NT2/D1 (cell line): ENCODE measurements at regions not wholly inside any gene's neighbourhood (a gene's known extent, or its start where the extent isn't known, plus 50 kb on each side); places are given as distances from the start of the nearest gene placed in this dataset.

Experiments
- DNase-seq: peaks from one replicate; pipeline ENCODE4 v3.0.0-alpha.2; 2011; ENCODE audit warnings: low read depth, low spot score
- H3K27me3 ChIP-seq: 2 replicates; pipeline ENCODE4 v1.6.0; 2011; ENCODE audit warnings: mild to moderate bottlenecking; ENCODE audit not compliant: insufficient read length, insufficient read depth
- H3K36me3 ChIP-seq: 2 replicates; pipeline ENCODE4 v1.6.1; 2011; ENCODE audit warnings: mild to moderate bottlenecking, low read length, mixed read lengths; ENCODE audit not compliant: insufficient read depth, insufficient read length
- H3K4me1 ChIP-seq: 2 replicates; pipeline ENCODE4 v1.5.1; 2011; ENCODE audit not compliant: insufficient read depth, insufficient read length
- H3K4me3 ChIP-seq: 2 replicates; pipeline ENCODE4 v1.5.1; 2011; ENCODE audit warnings: low read depth; ENCODE audit not compliant: insufficient read length
- H3K9ac ChIP-seq: 2 replicates; pipeline ENCODE4 v1.6.0; 2011; ENCODE audit warnings: low read depth; ENCODE audit not compliant: insufficient read length
- H3K9me3 ChIP-seq: 2 replicates; pipeline ENCODE4 v1.5.1; 2011; ENCODE audit warnings: mild to moderate bottlenecking, low read length; ENCODE audit not compliant: insufficient read depth
- SUZ12 ChIP-seq: IDR thresholded peaks from 2 replicates; pipeline ENCODE4 v1.6.1; 2011; ENCODE audit not compliant: insufficient read length, insufficient read depth; ENCODE audit errors: extremely low read depth
- YY1 ChIP-seq: IDR thresholded peaks from 2 replicates; pipeline ENCODE4 v1.6.1; 2011; ENCODE audit not compliant: insufficient read length, insufficient read depth
- ZNF274 ChIP-seq: IDR thresholded peaks from 2 replicates; pipeline ENCODE4 v1.6.1; 2011; ENCODE audit warnings: mild to moderate bottlenecking, low read depth, low read length

GRCh38 chr4:59629348-59629747 is 1570.8 kb upstream of the ADGRL3 start:
- DNase-seq, result no peak
- Histone ChIP-seq H3K4me3 (no peak overlapping the region), H3K4me1 (no peaks in the 10 kb centered on the region), H3K9ac (no peak overlapping the region), H3K9me3 (no peaks in the 10 kb centered on the region), H3K36me3 (no peaks in the 10 kb centered on the region), H3K27me3 (no peaks in the 10 kb centered on the region)
- TF ChIP-seq ZNF274, result no peak
- no peak for TF ChIP-seq YY1
- no peak for TF ChIP-seq SUZ12

- no peaks in the 10 kb centered on the region for H3K36me3 ChIP-seq
- TF ChIP-seq YY1, result no peak
- H3K9ac ChIP-seq, result no peak overlapping the region
- DNase-seq, result no peak
- H3K9me3 ChIP-seq, result no peaks in the 10 kb centered on the region
- no peaks in the 10 kb centered on the region for H3K27me3 ChIP-seq
- no peaks in the 10 kb centered on the region for H3K4me1 ChIP-seq
- no peak overlapping the region for H3K4me3 ChIP-seq
Measured at GRCh38 chr4:59630235-59630634, 1569.9 kb upstream of the ADGRL3 start.

DNA sequence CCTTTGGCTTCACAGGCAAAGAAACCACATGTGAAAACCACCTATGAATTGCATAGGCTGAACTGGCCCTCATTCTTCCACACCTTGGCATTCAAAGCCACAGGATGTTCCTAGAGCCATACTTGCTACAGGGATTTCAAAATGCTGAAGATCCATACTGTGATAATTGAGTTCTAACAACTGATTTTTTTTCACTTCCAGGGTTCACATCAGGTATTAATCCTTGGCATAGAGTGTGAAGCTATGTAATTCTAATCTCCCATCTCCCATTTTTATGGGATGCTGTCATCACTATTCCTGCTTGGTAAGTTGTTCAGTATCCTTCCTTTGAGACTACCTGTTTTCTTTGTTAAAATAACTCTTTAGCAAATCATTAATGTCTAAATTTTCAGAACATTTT is 1569.2 kb upstream of the ADGRL3 start:
- H3K36me3 ChIP-seq, result no peaks in the 10 kb centered on the region
- H3K4me3 ChIP-seq, result no peak overlapping the region
- no peak for DNase-seq
- no peak overlapping the region for H3K9ac ChIP-seq
- H3K4me1 ChIP-seq, result no peaks in the 10 kb centered on the region
- no peaks in the 10 kb centered on the region for H3K27me3 ChIP-seq
- no peak for TF ChIP-seq SUZ12
- TF ChIP-seq YY1, result no peak
- no peak for TF ChIP-seq ZNF274
- no peaks in the 10 kb centered on the region for H3K9me3 ChIP-seq

DNA sequence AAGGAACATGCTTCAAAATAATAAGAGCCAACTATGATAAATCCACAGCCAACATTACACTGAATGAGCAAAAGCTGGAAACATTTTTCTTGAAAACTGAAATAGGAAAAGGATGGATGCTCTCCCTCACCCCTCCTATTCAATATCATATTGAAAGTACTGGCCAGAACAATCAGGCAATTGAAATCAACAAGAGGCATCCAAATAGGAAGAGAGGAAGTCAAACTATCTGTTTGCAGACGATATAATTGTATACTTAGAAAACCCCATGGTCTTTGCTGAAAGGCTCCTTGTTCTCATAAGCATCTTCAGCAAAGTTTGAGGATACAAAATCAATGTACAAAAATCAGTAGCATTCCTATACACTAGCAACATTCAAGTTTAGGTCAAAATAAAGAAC is 1562.5 kb upstream of the ADGRL3 start:
- Histone ChIP-seq H3K9me3 (no peaks in the 10 kb centered on the region), H3K27me3 (no peaks in the 10 kb centered on the region), H3K36me3 (no peaks in the 10 kb centered on the region), H3K4me1 (no peaks in the 10 kb centered on the region), H3K4me3 (no peak overlapping the region), H3K9ac (no peak overlapping the region)
- TF ChIP-seq YY1 (no peak), SUZ12 (no peak), ZNF274 (no peak)
- DNase-seq, result no peak

DNA sequence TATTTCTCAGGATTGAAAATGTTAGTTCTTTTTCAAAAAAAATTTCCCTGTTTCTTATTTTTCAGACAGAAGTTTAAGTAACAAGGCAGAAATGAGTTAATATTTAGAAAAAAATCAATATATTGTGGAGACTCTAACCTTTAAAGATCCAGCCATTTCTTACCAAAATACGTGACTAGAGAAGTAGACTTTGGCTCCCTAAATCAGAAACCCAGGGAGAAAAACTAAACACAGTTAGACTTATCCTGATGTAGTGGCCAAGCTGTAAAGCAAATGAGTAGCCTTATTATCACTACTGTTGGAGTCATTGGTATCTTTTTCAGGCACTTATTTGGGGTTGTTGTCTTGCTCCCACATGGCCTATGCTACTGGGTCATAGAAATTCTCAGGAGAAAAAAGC is 1556.4 kb upstream of the ADGRL3 start:
- DNase-seq, result no peak
- TF ChIP-seq YY1, result no peak
- TF ChIP-seq ZNF274, result no peak
- TF ChIP-seq SUZ12, result no peak
- Histone ChIP-seq H3K36me3 (no peaks in the 10 kb centered on the region), H3K9ac (no peak overlapping the region), H3K4me3 (no peak overlapping the region), H3K9me3 (no peaks in the 10 kb centered on the region), H3K27me3 (no peaks in the 10 kb centered on the region), H3K4me1 (no peaks in the 10 kb centered on the region)

DNA sequence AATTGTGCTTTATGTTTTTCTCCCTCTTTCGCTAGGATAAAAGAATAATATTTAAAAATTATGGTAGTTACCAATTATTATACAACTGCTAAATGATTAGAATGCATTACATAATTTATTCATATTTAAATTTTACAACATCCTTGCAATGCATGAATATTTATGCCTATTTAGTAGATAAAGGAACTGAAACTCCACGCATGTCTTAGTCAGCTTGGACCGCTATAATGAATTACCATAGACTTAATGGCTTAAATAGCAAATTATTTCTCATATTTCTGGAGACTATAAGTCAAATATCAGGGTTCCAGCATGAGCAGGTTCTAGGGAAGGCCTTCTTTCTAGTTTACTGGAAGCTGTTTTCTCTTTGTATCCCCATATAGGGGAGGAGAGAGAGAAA is 1555.4 kb upstream of the ADGRL3 start:
- Histone ChIP-seq H3K36me3 (no peaks in the 10 kb centered on the region), H3K27me3 (no peaks in the 10 kb centered on the region), H3K9me3 (no peaks in the 10 kb centered on the region), H3K4me1 (no peaks in the 10 kb centered on the region), H3K4me3 (no peak overlapping the region), H3K9ac (no peak overlapping the region)
- TF ChIP-seq SUZ12, result no peak
- DNase-seq, result no peak

DNA sequence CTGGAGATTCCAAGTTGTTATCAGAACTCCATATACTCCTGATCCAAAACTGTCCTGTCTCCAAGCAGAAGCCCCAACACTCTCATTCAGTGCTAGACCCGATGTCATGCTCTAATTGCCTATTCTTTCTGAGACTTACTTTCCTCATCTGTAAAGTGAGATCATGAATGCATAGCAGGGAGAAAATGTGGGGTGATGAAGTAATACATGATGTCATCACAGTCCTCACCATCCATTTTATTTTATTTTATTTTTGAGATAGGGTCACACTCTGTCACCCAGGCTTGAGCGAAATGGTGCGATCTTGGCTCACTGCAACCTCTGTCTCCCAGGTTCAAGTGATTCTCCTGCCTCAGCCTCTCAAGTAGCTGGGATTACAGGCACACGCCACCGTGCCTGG is 1554.0 kb upstream of the ADGRL3 start:
- TF ChIP-seq SUZ12 (no peak), YY1 (no peak), ZNF274 (no peak)
- H3K9ac ChIP-seq, result no peak overlapping the region
- H3K27me3 ChIP-seq, result no peaks in the 10 kb centered on the region
- H3K36me3 ChIP-seq, result no peaks in the 10 kb centered on the region
- H3K4me3 ChIP-seq, result no peak overlapping the region
- H3K9me3 ChIP-seq, result no peaks in the 10 kb centered on the region
- DNase-seq, result no peak
- H3K4me1 ChIP-seq, result no peaks in the 10 kb centered on the region

DNA sequence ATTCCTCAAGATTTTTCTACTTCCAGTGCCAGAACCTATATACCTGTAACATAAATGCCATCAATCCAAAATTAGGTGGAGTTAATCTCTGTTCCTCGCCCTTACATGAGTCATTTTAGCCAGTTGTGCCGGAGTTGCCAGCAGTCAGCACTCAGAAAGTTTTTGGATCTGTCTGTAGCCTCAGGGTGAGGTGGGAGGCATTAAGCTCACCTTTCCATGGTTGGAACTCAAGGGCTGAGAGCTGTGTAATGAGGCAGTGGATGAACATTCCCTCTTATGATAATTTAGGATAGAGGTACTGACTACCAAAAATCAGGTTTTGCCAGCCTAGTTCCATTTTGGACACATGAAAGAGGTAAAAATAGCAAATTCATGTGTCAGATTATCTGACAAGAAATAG is 1553.1 kb upstream of the ADGRL3 start:
- H3K27me3 ChIP-seq, result no peaks in the 10 kb centered on the region
- no peak overlapping the region for H3K9ac ChIP-seq
- DNase-seq, result no peak
- H3K36me3 ChIP-seq, result no peaks in the 10 kb centered on the region
- no peak overlapping the region for H3K4me3 ChIP-seq
- TF ChIP-seq ZNF274 (no peak), YY1 (no peak), SUZ12 (no peak)
- H3K9me3 ChIP-seq, result no peaks in the 10 kb centered on the region
- no peaks in the 10 kb centered on the region for H3K4me1 ChIP-seq
